HG03565 (cell line): ENCODE measurements at regions not wholly inside any gene's neighbourhood (a gene's known extent, or its start where the extent isn't known, plus 50 kb on each side); places are given as distances from the start of the nearest gene placed in this dataset.

Source experiments
- ATAC-seq: cut with Tn5 transposase; IDR thresholded peaks from one replicate; pipeline ENCODE4 v1.9.1; 2021; ENCODE audit warnings: mild to moderate bottlenecking, moderate library complexity; ENCODE audit not compliant: unreplicated experiment

DNA sequence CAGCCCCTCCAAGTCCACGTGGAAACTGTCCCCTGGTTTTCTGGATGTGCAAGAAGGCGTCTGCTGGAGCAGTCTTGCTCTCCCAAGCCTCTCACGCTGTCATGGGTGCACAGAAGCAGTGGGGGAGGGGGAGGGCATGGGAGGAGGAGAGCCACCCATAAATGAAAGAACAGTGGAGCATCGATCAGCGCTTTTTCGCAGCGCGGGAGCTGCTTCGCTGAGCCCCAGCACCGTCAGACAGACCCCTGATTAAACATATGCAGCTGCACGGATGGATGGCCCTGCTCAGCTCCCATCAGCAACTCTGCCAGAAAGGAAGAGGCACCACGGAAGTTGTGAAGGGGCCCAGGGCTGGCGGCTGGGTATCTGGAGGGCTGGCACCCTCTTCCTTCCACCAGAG, 264.9 kb downstream of the UQCRFS1 start:
- no peak for ATAC-seq

DNA sequence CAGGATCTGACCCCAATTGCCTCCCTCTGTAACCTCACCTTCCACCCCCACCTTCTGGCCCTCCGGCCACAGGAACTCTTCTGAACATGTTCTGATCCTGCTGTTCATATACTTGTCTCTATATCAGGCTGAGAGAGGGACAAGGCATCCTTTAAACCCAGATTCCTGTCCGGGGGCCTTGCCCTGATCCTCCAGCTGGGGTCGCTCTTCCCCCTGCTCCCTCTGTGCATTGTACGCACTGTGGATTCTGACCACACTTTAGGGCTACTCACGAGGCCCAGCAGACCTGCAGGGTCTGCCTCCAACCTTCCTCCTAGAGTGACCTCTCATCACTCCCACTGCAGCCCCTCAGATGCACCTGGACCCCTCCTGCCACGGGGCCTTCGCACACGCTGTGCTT, 269.3 kb downstream of the UQCRFS1 start:
- ATAC-seq, result no peak

DNA sequence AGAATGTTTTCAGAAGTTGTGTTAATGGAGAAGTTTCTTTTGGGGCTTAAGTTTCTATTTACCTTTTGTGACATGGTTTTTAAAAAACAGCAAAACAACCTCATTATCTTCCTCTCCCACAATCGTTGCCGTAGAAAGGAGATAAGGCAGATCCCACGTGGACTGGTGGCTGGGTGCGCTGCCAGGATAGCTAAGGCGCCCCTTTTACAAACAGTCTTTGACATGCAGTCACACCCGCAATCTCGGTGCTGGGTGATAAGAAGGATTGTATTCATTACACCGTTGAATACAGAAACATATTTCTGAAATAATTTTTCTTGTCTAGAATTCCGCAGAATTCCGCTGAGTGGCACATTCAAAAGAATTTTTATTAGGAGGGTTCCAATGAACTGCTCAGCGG, 271.1 kb downstream of the UQCRFS1 start:
- no peak for ATAC-seq

DNA sequence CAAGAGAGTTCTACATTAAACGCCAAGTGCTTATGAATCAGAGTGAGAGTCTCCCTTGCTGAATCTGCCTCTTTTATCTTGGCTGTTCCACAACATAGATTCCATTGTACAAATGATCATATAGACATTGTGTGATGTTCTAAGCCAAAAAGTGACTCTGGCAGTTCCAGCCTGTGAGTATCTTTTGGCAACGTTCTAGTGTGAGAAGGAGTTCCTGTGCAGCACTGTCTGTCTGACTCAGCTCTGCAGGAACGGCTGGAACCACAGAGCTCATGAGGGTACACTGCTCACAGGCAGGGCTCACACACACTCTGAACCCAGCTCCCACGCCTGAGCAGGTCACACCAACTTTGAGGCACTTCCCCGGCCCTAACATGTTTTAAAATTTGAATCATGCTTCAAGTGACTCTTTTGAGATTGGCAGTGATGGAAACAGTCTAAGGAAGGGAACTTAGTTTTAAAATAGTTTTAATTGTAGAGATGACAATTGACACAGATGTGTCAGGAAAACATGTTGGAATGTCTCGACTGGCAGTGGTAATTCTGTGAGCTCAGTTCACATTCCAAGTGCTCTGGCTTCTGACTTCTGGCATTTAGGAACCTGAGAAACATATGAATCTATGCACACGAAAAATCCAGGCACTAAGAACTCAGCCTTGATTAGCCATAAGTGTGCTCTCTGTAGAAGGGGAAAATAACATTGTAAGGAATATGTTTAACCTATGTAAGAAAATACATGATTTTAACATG, 272.0 kb downstream of the UQCRFS1 start:
- ATAC-seq, result no peak

DNA sequence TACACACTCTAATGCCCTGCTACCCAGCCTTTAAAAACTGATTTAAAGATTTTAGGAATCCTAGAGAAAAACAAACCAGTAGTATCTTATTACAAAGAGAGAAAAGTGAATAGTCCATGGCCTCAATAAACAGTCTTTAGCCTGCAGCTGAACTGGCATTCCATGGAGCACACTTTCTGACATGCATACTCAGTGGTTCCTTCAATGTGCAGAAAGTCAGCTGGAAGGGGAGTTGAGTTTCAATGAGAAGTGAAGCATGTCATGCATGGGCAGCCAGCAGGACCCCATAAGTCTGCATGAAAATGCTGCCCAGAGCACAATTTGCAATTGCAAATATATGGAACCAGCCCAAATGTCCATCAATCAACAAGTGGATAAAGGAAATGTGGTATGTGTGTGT, 273.7 kb downstream of the UQCRFS1 start:
- no peak for ATAC-seq

DNA sequence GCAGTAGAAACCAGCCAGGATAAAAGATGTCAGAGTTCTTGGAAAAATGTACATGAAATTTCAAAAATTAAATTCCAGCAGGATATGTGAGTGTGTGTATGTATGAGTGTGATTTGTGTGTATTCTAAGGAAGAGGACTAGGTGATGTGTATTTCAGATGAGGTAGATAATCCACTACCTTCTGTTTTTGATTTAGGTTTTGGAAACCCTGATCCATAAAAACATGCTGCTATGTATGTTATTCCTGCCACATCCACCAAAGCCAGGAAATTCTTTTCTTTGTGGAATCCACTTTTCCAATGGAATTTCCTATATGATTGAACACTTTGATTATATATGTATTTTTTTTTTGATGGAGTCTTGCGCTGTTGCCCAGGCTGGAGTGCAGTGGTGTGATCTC, 276.9 kb downstream of the UQCRFS1 start:
- ATAC-seq, result no peak

DNA sequence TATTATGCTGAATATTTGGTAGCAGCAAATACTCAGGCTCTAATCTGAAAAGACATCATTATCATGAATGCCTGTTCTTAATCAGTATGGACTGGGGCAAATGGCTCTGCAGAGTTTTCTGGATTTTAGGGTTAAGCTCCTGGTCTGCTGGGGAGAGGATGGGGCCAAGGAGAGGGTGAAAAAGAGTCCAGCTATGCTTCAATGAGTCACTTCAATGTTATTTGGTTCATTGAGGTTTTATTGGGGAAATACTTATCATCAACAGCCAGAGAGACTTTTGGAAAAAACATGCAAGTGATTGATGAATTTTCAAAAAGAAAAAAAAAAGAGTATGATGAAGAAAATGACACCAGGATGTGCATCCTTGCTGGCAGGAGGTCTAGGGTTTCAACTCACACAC, 278.3 kb downstream of the UQCRFS1 start:
- ATAC-seq, result no peak

DNA sequence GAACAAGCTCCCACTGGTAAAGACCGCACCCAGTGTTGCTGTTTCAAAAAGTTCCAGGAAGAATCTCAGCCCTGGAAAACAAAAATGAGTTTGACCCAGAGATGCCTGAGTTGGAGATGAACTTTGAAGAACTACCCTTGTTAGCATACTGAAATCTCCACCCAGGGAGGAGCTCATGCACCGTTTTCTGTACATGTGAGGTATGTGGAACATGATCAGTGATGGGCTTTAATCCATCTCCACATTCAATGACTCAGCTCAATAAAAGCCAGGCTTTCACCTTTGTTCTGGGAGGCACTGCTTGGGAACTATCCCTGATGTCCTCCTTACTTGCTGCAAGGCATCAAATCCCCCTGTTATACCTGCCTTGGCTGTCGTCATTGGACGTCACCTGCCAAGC, 279.9 kb downstream of the UQCRFS1 start:
- ATAC-seq, result no peak

DNA sequence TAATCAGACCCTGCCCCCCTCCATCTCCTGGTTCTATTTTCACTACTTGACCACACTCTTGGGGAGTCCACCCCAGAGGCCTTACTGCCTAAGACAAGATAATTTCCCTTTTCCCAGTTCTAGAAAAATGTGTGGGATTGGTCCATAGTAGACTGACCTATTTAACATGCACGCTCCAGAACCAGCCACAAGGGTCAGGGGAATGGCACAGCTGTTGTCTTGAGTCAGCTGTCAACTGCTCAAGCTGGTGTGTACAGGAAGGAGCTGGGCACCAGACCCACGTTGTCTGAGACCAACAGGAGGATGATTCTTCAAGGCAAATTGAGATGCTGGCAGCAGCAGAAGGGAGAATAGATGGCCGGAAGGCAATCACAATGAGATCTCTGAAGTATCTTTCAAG, 280.5 kb downstream of the UQCRFS1 start:
- no peak for ATAC-seq

DNA sequence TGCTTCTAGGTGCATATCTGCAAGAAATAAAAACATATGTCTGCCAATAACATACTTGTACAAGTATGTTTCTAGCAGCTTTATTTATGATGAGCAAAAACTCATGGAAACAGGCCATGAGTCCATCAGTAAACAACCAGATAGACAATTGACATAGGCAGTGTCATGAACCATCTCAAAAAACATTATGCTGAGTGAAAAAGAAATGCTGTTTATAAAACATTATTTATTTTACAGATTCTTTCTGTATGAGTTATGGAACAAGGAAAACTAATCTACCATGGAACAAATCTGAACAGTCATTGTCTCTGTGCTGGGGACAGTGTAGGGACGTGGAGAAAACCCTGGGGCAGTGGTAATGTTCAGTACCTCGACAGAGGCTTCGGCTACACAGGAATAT, 283.9 kb downstream of the UQCRFS1 start:
- no peak for ATAC-seq

DNA sequence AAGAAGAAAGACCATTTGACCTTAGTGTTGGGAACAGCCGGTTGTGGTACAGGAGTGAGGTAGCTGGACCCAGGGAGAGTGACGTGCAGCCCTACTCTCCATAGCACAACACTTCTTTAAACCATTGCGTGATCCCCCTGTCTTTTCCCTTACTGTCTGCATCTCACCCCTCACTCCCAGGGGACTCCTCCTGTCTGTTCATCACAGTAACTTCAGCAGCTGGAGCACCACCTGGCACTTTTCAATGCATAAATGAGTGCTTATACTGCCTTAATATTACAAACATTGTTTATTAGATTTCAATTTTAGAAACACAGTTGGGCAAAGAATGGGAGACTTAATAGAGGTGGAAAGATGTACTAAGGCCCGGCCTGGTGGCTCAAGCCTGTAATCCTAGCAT, 285.5 kb downstream of the UQCRFS1 start:
- ATAC-seq, result no peak

DNA sequence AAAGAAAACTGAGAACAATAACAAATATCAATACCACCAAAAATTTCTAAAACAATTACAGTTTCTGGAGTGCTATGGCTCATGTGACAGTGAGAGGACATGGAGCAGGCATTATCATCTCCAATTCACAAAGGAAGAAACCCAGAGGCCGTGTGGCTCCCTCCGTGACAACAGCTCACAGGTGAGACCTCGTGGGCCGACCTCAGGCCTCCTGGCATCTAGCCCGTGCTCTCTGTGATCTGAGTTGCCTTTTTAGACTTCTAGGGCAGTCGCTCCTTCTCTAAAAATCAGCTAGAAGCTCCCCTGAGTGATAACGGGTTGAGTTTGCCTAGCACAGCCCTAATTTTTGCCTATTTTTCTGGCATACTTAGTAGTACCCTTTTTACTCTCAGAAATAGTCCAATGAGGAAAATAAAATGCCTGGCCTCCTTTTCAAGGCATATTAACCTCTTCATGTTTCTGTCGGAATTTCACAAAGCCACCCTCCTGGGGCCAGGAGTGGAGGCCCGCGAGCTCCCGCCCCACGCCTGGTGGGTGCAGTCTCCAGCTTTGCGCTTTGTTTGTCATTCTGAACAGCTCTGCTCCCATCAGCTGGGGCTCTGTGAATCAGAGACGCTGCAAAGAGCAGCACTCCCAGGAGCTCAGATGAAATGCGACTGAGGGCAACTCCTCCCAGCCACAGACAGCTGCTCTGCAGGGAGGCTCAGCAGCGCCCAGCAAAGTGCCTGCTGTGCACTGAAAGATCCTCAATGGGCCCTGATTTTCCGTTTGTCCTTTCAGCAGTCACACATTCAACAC, 292.5 kb downstream of the UQCRFS1 start:
- no peak for ATAC-seq

DNA sequence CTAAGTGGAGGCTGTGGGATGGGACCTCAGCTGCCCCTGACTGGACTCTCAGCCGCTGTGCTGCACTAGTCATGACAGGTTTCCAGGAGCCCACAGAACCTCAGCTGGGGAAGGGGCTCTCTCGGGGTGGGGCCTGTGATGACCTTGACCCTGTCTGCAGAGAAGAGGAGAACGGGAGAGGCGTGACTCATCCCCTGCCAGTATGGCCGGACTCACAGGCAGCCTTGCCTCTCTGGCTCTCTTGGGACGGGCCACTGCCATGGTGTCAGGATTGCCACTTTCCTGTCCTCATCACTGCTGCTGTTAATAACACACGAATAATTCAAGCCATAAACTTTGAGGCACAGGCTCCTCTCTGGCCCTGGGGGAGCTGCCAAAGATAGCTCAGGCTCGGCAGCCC, 295.3 kb downstream of the UQCRFS1 start:
- ATAC-seq, result no peak

DNA sequence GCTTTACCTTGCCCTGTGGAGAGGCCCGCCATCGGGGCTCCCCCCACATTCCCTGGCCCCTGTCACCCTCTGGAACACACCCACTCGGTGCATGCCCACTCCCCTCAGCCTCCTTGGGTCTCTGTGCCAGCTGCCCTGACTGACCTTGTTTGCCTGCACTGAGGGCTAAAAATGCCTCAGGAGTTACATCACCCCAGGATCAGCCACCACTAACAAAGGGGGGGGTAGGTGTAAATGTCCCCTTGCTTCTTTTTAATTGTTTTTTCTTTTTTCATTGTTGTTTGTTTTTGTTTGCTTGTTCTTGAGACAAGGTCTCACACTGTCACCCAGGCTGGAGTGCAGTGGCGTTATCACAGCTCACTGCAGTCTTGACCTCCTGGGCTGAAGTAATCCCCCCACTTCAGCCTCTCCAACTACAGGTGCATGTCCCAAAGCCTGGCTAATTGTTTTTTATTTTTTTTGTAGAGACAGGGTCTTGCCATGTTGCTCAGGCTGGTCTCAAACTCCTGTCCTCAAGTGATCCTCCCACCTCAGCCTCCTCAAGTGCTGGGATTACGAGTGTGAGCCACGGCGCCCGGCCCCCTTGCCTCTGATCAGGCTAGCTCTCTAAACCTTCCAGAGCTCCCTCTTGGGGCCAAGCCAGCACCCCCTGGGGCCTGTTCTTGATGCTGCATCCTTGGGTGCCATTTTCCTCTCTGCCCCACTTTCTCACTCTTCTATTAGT, 297.1 kb downstream of the UQCRFS1 start:
- no peak for ATAC-seq

DNA sequence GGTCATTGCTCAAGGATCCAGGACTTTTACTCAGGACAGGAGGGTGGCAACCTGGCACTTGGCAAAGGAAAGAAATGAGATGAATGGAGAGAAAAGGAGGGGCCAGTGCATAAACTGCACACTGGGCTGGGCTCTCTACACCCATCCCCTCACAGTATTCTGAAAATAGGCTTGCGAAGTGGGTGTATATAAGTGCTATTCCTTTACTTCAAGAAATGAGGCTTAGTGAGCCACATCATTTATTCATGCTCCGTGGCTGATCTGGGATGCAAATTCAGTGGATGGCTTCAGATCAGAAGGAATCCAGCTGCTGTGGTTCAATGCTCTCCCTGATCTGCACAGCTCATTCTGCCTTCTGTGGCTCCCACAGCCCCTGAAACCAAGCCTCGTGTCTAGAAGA, 297.7 kb downstream of the UQCRFS1 start:
- no peak for ATAC-seq

DNA sequence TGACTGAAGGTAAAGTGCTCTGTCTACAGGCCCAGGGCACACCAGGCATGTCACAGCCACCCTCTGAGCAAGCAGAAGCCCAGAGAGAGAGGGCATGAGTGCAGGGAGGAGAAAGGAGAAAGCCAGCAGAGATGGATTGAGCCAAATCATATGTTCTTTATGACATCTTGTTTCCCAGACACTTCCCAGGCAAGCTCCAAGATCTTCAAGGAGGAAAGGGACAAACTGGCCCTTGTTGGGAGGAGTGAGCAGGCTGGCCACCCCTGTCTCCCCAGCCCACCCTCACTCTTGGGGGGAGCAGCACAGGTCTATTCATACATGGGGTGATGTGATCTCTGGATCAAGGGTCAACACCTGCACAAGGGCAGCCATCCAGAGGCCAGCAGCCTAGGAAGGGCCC, 298.8 kb downstream of the UQCRFS1 start:
- ATAC-seq, result no peak

DNA sequence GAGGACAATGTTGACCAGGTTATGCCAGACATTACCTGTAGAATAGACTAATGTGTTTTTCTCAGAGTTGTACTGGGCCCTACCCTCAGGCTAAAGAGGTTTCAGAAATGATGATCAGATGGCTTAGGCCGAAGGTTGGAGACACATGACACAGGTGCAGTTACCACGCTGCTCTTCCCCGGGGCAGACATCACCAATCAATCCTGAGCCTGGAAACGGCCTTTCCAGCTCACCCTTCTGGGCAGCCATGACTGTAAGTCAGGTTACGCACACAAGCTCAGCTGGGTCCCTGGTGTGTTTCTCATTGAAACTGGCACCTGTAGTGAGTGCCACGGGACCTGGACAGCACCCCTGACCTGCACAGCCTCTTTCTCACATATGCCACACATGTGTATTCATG, 299.3 kb downstream of the UQCRFS1 start:
- ATAC-seq, result no peak

DNA sequence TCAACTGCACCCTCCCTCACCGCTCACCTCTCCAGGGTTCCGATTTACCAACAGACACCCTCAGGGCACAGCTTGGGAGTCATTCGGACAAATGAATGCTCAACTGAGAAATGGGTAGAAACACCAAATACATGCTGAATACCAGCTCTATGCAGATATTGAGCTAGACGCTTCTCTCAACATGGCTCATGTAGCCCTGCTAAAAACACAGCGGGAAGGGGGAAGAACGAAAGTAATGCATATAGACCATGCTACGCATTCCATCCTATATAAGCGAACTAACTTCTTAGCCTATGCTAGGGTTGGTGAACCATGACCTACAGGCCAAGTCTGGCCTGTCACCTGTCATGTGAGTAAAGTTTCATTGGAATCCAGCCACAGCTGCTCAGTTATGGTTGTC, 304.0 kb downstream of the UQCRFS1 start:
- no peak for ATAC-seq

DNA sequence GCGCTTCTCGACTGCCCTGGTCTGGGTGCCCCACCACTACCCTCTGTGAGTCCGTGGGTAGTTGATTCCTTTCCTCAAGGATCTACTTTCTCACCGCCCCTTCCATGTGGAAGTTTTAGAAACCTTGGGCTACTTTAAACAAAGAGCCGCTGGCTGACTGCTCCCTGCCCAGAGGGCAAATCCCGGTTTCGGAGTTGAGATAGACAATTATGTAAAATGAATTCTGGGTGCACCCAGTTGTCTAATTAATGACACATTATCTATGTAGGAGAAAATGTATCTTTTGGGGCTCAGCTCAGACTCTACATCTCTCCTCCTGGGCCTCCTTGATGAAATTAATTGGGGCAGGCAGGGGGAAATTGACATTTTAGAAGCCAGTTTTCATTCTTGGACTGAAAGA, 305.4 kb downstream of the UQCRFS1 start:
- ATAC-seq, result no peak

DNA sequence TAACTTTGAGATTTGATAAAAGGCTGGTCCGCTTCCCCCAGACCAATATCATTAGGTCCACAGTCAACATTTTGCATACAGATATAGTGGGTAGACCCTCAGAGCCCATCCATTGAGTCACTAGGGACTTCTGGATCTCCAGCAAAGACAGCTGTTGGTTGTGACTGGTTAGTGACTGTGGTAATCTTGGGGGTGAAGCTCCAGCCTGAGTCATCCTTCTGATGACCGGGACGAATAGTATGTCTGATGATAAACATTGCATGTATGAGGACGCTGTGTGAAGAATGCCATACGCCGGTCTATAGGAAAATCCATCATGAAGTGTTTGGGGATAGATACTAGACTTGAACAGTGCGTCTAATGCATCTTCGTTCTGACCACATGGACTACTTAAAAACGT, 307.0 kb downstream of the UQCRFS1 start:
- no peak for ATAC-seq

DNA sequence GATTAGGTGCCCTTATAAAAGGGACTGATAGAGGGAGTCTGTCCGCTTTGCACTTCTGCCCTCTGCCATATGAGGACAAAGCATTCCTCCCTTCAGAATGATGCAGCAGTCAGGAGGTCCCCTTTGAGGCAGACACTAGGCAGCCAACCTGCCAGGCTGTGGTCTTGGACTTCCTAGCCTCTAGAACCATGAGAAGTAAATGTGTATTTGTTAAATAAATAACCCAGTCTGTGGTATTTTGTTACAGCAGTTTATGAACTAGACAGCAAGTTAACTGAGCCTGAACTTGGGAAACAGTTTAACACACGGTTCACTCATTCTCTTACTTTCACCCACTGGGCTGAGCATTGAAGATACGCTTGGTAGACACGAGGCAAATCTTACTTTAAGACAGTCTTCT, 313.2 kb downstream of the UQCRFS1 start:
- ATAC-seq, result no peak

DNA sequence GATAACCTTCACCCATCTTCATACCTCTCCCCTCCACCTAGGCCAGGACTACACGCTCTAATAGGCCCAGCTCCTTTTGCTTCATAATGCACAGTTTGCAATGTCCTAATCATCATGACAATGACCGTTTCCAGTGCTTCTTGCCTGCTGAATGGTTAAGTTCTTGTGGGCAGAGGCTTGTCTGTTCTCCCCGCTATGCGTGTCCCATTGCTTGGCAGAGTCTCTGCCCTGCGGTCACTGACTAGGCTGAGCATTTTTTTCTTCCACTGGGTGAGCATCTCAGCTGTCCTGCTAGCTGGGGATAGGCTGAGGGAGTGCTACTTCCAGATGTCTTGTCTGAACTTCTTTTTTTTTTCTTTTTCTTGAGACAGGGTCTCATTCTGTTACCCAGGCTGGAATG, 314.7 kb downstream of the UQCRFS1 start:
- no peak for ATAC-seq
